HEK293 (cell line): ENCODE measurements at regions not wholly inside any gene's neighbourhood (a gene's known extent, or its start where the extent isn't known, plus 50 kb on each side); places are given as distances from the start of the nearest gene placed in this dataset.

ENCODE experiments used
- BCL11B ChIP-seq: fragments of 450-650 bp; formaldehyde crosslinking; IDR thresholded peaks from 2 replicates; pipeline ENCODE4 v1.5.1; 2016; ENCODE audit warnings: low read depth, missing biosample characterization, missing genetic modification characterization
- BCL6B ChIP-seq: fragments of 450-650 bp; formaldehyde crosslinking; IDR thresholded peaks from 2 replicates; pipeline ENCODE4 v1.5.1; 2017; ENCODE audit warnings: missing biosample characterization, missing genetic modification characterization
- GLIS1 ChIP-seq: fragments of 450-650 bp; formaldehyde crosslinking; IDR thresholded peaks from 2 replicates; pipeline ENCODE4 v1.5.1; 2016; ENCODE audit warnings: missing biosample characterization, missing genetic modification characterization
- HOXD13 ChIP-seq: sonication (generic); formaldehyde crosslinking; IDR thresholded peaks from 2 replicates; pipeline ENCODE4 v1.8.0; 2022; ENCODE audit warnings: missing genetic modification reagents, borderline replicate concordance
- IKZF3 ChIP-seq: fragments of 450-650 bp; IDR thresholded peaks from 2 replicates; pipeline ENCODE4 v1.5.0; 2018; ENCODE audit warnings: missing biosample characterization, mild to moderate bottlenecking, missing genetic modification characterization, moderate library complexity
- PBX3 ChIP-seq: sonication (generic); formaldehyde crosslinking; IDR thresholded peaks from 2 replicates; pipeline ENCODE4 v1.8.1; 2022; ENCODE audit warnings: mild to moderate bottlenecking, moderate library complexity, missing genetic modification reagents
- SETDB1 ChIP-seq: IDR thresholded peaks from one replicate; pipeline ENCODE4 v1.6.1; 2017; ENCODE audit warnings: mild to moderate bottlenecking, low read length, moderate library complexity, mixed read lengths; ENCODE audit not compliant: insufficient read length
- TRIM28 ChIP-seq: IDR thresholded peaks from 2 replicates; pipeline ENCODE4 v1.6.1; 2011; ENCODE audit warnings: low read length, control low read depth, borderline replicate concordance
- YY1 ChIP-seq: fragments of 450-650 bp; formaldehyde crosslinking; IDR thresholded peaks from 2 replicates; pipeline ENCODE4 v1.5.1; 2018; ENCODE audit warnings: missing biosample characterization, missing genetic modification characterization
- ZFP69B ChIP-seq: fragments of 450-650 bp; formaldehyde crosslinking; IDR thresholded peaks from 2 replicates; pipeline ENCODE4 v1.5.1; 2016; ENCODE audit warnings: missing biosample characterization, missing genetic modification characterization
- ZNF155 ChIP-seq: fragments of 450-650 bp; formaldehyde crosslinking; IDR thresholded peaks from 2 replicates; pipeline ENCODE4 v1.5.1; 2016; ENCODE audit warnings: missing biosample characterization, missing genetic modification characterization
- ZNF157 ChIP-seq: fragments of 450-650 bp; formaldehyde crosslinking; IDR thresholded peaks from 2 replicates; pipeline ENCODE4 v1.5.1; 2016; ENCODE audit warnings: missing biosample characterization, missing genetic modification characterization
- ZNF221 ChIP-seq: fragments of 450-650 bp; formaldehyde crosslinking; IDR thresholded peaks from 2 replicates; pipeline ENCODE4 v1.5.1; 2017; ENCODE audit warnings: missing biosample characterization, missing genetic modification characterization, borderline replicate concordance
- ZNF280C ChIP-seq: fragments of 450-650 bp; formaldehyde crosslinking; IDR thresholded peaks from 2 replicates; pipeline ENCODE4 v1.5.1; 2016; ENCODE audit warnings: missing biosample characterization, missing genetic modification characterization
- ZNF280D ChIP-seq: fragments of 450-650 bp; formaldehyde crosslinking; IDR thresholded peaks from 2 replicates; pipeline ENCODE4 v1.5.1; 2016; ENCODE audit warnings: missing biosample characterization, missing genetic modification characterization
- ZNF302 ChIP-seq: fragments of 450-650 bp; formaldehyde crosslinking; IDR thresholded peaks from 2 replicates; pipeline ENCODE4 v1.5.1; 2016; ENCODE audit warnings: missing biosample characterization, missing genetic modification characterization, low read depth
- ZNF366 ChIP-seq: fragments of 450-650 bp; formaldehyde crosslinking; conservative IDR thresholded peaks from 2 replicates; pipeline ENCODE4 v1.5.1; 2016; ENCODE audit warnings: missing biosample characterization, missing genetic modification characterization
- ZNF416 ChIP-seq: fragments of 450-650 bp; formaldehyde crosslinking; IDR thresholded peaks from 2 replicates; pipeline ENCODE4 v1.5.1; 2016; ENCODE audit warnings: missing biosample characterization, missing genetic modification characterization
- ZNF426 ChIP-seq: fragments of 450-650 bp; formaldehyde crosslinking; IDR thresholded peaks from 2 replicates; pipeline ENCODE4 v1.5.1; 2017; ENCODE audit warnings: missing biosample characterization, missing genetic modification characterization, mild to moderate bottlenecking, inconsistent platforms, moderate library complexity
- ZNF449 ChIP-seq: fragments of 450-650 bp; formaldehyde crosslinking; IDR thresholded peaks from 2 replicates; pipeline ENCODE4 v1.5.1; 2017; ENCODE audit warnings: missing biosample characterization, mild to moderate bottlenecking, missing genetic modification characterization, moderate library complexity
- ZNF488 ChIP-seq: fragments of 450-650 bp; formaldehyde crosslinking; IDR thresholded peaks from 2 replicates; pipeline ENCODE4 v1.5.1; 2016; ENCODE audit warnings: missing biosample characterization, missing genetic modification characterization
- ZNF510 ChIP-seq: fragments of 450-650 bp; formaldehyde crosslinking; IDR thresholded peaks from 2 replicates; pipeline ENCODE4 v1.5.1; 2018; ENCODE audit warnings: mild to moderate bottlenecking, missing genetic modification characterization, missing biosample characterization; ENCODE audit not compliant: insufficient replicate concordance
- ZNF548 ChIP-seq: fragments of 450-650 bp; formaldehyde crosslinking; IDR thresholded peaks from 2 replicates; pipeline ENCODE4 v1.5.1; 2016; ENCODE audit warnings: missing biosample characterization, missing genetic modification characterization
- ZNF558 ChIP-seq: fragments of 450-650 bp; formaldehyde crosslinking; IDR thresholded peaks from 2 replicates; pipeline ENCODE4 v1.5.1; 2016; ENCODE audit warnings: missing biosample characterization, missing genetic modification characterization
- ZNF560 ChIP-seq: fragments of 450-650 bp; formaldehyde crosslinking; IDR thresholded peaks from 2 replicates; pipeline ENCODE4 v1.5.1; 2017; ENCODE audit warnings: missing biosample characterization, missing genetic modification characterization, borderline replicate concordance
- ZNF623 ChIP-seq: fragments of 450-650 bp; formaldehyde crosslinking; IDR thresholded peaks from 2 replicates; pipeline ENCODE4 v1.5.1; 2016; ENCODE audit warnings: missing biosample characterization, missing genetic modification characterization
- ZNF704 ChIP-seq: fragments of 450-650 bp; formaldehyde crosslinking; IDR thresholded peaks from 2 replicates; pipeline ENCODE4 v1.5.1; 2016; ENCODE audit warnings: missing biosample characterization, missing genetic modification characterization
- ZNF777 ChIP-seq: fragments of 450-650 bp; formaldehyde crosslinking; IDR thresholded peaks from 2 replicates; pipeline ENCODE4 v1.5.1; 2017; ENCODE audit warnings: missing biosample characterization, missing genetic modification characterization, borderline replicate concordance
- ZNF785 ChIP-seq: fragments of 450-650 bp; formaldehyde crosslinking; IDR thresholded peaks from 2 replicates; pipeline ENCODE4 v1.5.1; 2016; ENCODE audit warnings: missing biosample characterization, missing genetic modification characterization

GRCh38 chr16:77594799-77595596 lies 127.3 kb upstream of the NUDT7 start (continued):
- TF ChIP-seq ZNF280C (tag by site-specific recombination) (no peak), ZNF548 (tag by site-specific recombination) (no peak), ZNF510 (tag by site-specific recombination) (no peak), TRIM28 (no peak), ZNF777 (tag by site-specific recombination) (no peak), ZNF280D (no peak), ZNF449 (0 out of 2 replicates have a peak, but pooled peaks have one; percentile 15), ZNF558 (no peak), ZNF155 (tag by site-specific recombination) (no peak), ZNF704 (tag by site-specific recombination) (no peak), IKZF3 (tag by site-specific recombination) (peak; percentile 71), ZNF221 (tag by site-specific recombination) (no peak), ZNF426 (no peak), ZNF416 (no peak), ZNF157 (tag by site-specific recombination) (no peak), ZNF302 (tag by site-specific recombination) (no peak), ZNF366 (tag by site-specific recombination) (no peak), ZNF488 (peak; percentile 78; the same call in 1 of the 2 replicates), ZNF623 (no peak), YY1 (tag by site-specific recombination) (no peak), ZFP69B (no peak), ZNF560 (tag by site-specific recombination) (no peak), HOXD13 (CRISPR knock-in tag) (no peak), PBX3 (CRISPR knock-in tag) (no peak), BCL6B (tag by site-specific recombination) (peak; percentile 58; the same call in 1 of the 2 replicates), ZNF785 (no peak), BCL11B (no peak), SETDB1 (no peak), GLIS1 (no peak)
